Neural cell (in vitro differentiated cells): ENCODE measurements at regions not wholly inside any gene's neighbourhood (a gene's known extent, or its start where the extent isn't known, plus 50 kb on each side); places are given as distances from the start of the nearest gene placed in this dataset.

Source experiments
- H2AFZ ChIP-seq: fragments of 200-600, 300-800 bp; sonication (generic), shearing (Covaris generic); 2 replicates; pipeline ENCODE4 v1.6.0; 2014; ENCODE audit warnings: low read depth, mild to moderate bottlenecking, antibody characterized with exemption, low read length, moderate library complexity
- H3F3A ChIP-seq: fragments of 200-600 bp; shearing (Covaris generic); 2 replicates; pipeline ENCODE4 v1.6.1; 2016; ENCODE audit warnings: mild to moderate bottlenecking, moderate library complexity, mixed read lengths, antibody characterized with exemption, low read length; ENCODE audit not compliant: insufficient read depth, poor library complexity, severe bottlenecking
- H3K27ac ChIP-seq: fragments of 200-600, 300-800 bp; sonication (generic), shearing (Covaris generic); 2 replicates; pipeline ENCODE4 v1.5.1; 2014; ENCODE audit warnings: mild to moderate bottlenecking, low read length, moderate library complexity
- H3K27me3 ChIP-seq: fragments of 300-800, 200-600 bp; sonication (generic), shearing (Covaris generic); 2 replicates; pipeline ENCODE4 v1.6.0; 2014; ENCODE audit warnings: mild to moderate bottlenecking, low read depth, low read length, moderate library complexity; ENCODE audit not compliant: insufficient read depth
- H3K36me3 ChIP-seq: fragments of 300-800, 200-600 bp; sonication (generic), shearing (Covaris generic); 2 replicates; pipeline ENCODE4 v1.5.1; 2014; ENCODE audit warnings: mild to moderate bottlenecking, antibody characterized with exemption, low read length, moderate library complexity; ENCODE audit not compliant: insufficient read depth
- H3K4me2 ChIP-seq: fragments of 300-800, 200-600 bp; sonication (generic), shearing (Covaris generic); 2 replicates; pipeline ENCODE4 v1.6.0; 2014; ENCODE audit warnings: mild to moderate bottlenecking, low read length
- H3K4me3 ChIP-seq: fragments of 300-800, 200-600 bp; sonication (generic), shearing (Covaris generic); 2 replicates; pipeline ENCODE4 v1.5.1; 2014; ENCODE audit warnings: mild to moderate bottlenecking, low read length, moderate library complexity
- H3K79me2 ChIP-seq: fragments of 200-600 bp; shearing (Covaris generic); replicated peaks from 2 replicates; pipeline ENCODE4 v1.6.0; 2014; ENCODE audit warnings: mild to moderate bottlenecking, low read length, moderate library complexity; ENCODE audit not compliant: insufficient read depth
- H3K9ac ChIP-seq: fragments of 300-800, 200-600 bp; sonication (generic), shearing (Covaris generic); 2 replicates; pipeline ENCODE4 v1.6.1; 2016; ENCODE audit warnings: mild to moderate bottlenecking, low read length, mixed read lengths
- H3K9me2 ChIP-seq: fragments of 200-600 bp; shearing (Covaris generic); 2 replicates; pipeline ENCODE4 v1.6.1; 2016; ENCODE audit warnings: mild to moderate bottlenecking, low read length, mixed read lengths; ENCODE audit not compliant: insufficient read depth
- H3K9me3 ChIP-seq: fragments of 200-600, 300-800 bp; sonication (generic), shearing (Covaris generic); 2 replicates; pipeline ENCODE4 v1.6.1; 2016; ENCODE audit warnings: mild to moderate bottlenecking, mixed run types, low read length, moderate library complexity, mixed read lengths
- H4K20me1 ChIP-seq: fragments of 200-600 bp; shearing (Covaris generic); 2 replicates; pipeline ENCODE4 v1.6.1; 2016; ENCODE audit warnings: mild to moderate bottlenecking, mixed run types; ENCODE audit not compliant: insufficient read depth
- CTCF ChIP-seq: fragments of 450-650 bp; IDR thresholded peaks from 2 replicates; pipeline ENCODE4 v1.5.1; 2014; ENCODE audit warnings: antibody characterized with exemption, mild to moderate bottlenecking, moderate library complexity; ENCODE audit not compliant: poor library complexity, severe bottlenecking
- EP300 ChIP-seq: fragments of 450-650 bp; conservative IDR thresholded peaks from 2 replicates; pipeline ENCODE4 v1.6.1; 2014; ENCODE audit warnings: antibody characterized with exemption, mild to moderate bottlenecking, moderate library complexity; ENCODE audit not compliant: poor library complexity, severe bottlenecking
- EZH2 ChIP-seq: fragments of 200-600, 300-800 bp; shearing (Covaris generic), sonication (generic); IDR thresholded peaks from 2 replicates; pipeline ENCODE4 v1.6.1; 2014; ENCODE audit warnings: antibody characterized with exemption, low read length, borderline replicate concordance, mild to moderate bottlenecking; ENCODE audit not compliant: insufficient read depth, poor library complexity, severe bottlenecking
- MXI1 ChIP-seq: fragments of 450-650 bp; conservative IDR thresholded peaks from 2 replicates; pipeline ENCODE4 v1.6.1; 2014; ENCODE audit warnings: antibody characterized with exemption, mild to moderate bottlenecking; ENCODE audit not compliant: poor library complexity, severe bottlenecking
- POLR2AphosphoS5 ChIP-seq: IDR thresholded peaks from 2 replicates; pipeline ENCODE4 v1.6.1; 2012
- RAD21 ChIP-seq: fragments of 450-650 bp; conservative IDR thresholded peaks from 2 replicates; pipeline ENCODE4 v1.6.1; 2014; ENCODE audit warnings: antibody characterized with exemption, mild to moderate bottlenecking, moderate library complexity
- REST ChIP-seq: IDR thresholded peaks from 2 replicates; pipeline ENCODE4 v1.6.1; 2012; ENCODE audit warnings: borderline replicate concordance
- SMC3 ChIP-seq: fragments of 450-650 bp; conservative IDR thresholded peaks from 2 replicates; pipeline ENCODE4 v1.6.1; 2014; ENCODE audit warnings: antibody characterized with exemption, mild to moderate bottlenecking, moderate library complexity; ENCODE audit not compliant: poor library complexity
- TAF1 ChIP-seq: IDR thresholded peaks from 2 replicates; pipeline ENCODE4 v1.6.1; 2012; ENCODE audit warnings: low read depth

GRCh38 chr10:61280303-61280702, 172.9 kb downstream of the TMEM26 start:
- Histone ChIP-seq H3K4me3 (no peak overlapping the region), H3K27ac (no peak overlapping the region), H3K79me2 (no peaks in the 10 kb centered on the region), H3K9ac (no peak overlapping the region), H3K27me3 (no peaks in the 10 kb centered on the region), H3K9me3 (no peaks in the 10 kb centered on the region), H3K36me3 (no peaks in the 10 kb centered on the region), H2AFZ (no peak overlapping the region), H3F3A (no peaks in the 10 kb centered on the region), H3K9me2 (no peaks in the 10 kb centered on the region), H4K20me1 (no peaks in the 10 kb centered on the region), H3K4me2 (no peak overlapping the region)
- TF ChIP-seq RAD21 (no peak), TAF1 (no peak), REST (no peak), EZH2 (no peak), POLR2AphosphoS5 (no peak), EP300 (no peak), SMC3 (no peak), CTCF (no peak), MXI1 (no peak)

GRCh38 chr10:61279400-61279799, 173.8 kb downstream of the TMEM26 start:
- TF ChIP-seq REST, result no peak
- no peak for TF ChIP-seq EP300
- TF ChIP-seq RAD21, result no peak
- TF ChIP-seq CTCF, result no peak
- TF ChIP-seq TAF1, result no peak
- no peaks in the 10 kb centered on the region for H3K79me2 ChIP-seq
- H3K36me3 ChIP-seq, result no peaks in the 10 kb centered on the region
- H3K4me3 ChIP-seq, result no peak overlapping the region
- no peaks in the 10 kb centered on the region for H4K20me1 ChIP-seq
- H3K9me2 ChIP-seq, result no peaks in the 10 kb centered on the region
- H3K9ac ChIP-seq, result no peak overlapping the region
- H3K27me3 ChIP-seq, result no peaks in the 10 kb centered on the region
- H3F3A ChIP-seq, result no peaks in the 10 kb centered on the region
- no peak overlapping the region for H3K27ac ChIP-seq
- H3K4me2 ChIP-seq, result no peak overlapping the region
- H2AFZ ChIP-seq, result no peak overlapping the region
- H3K9me3 ChIP-seq, result no peaks in the 10 kb centered on the region
